HG02798 (cell line): ENCODE measurements at regions not wholly inside any gene's neighbourhood (a gene's known extent, or its start where the extent isn't known, plus 50 kb on each side); places are given as distances from the start of the nearest gene placed in this dataset.
"Not testable (repeated sequence)": the region's sequence is repeated elsewhere in the genome, so short reads cannot be mapped to it uniquely, and the experiment has no call there.

Experiments
- ATAC-seq: cut with Tn5 transposase; IDR thresholded peaks from one replicate; pipeline ENCODE4 v1.9.1; 2021; ENCODE audit warnings: mild to moderate bottlenecking; ENCODE audit not compliant: unreplicated experiment, poor library complexity

DNA sequence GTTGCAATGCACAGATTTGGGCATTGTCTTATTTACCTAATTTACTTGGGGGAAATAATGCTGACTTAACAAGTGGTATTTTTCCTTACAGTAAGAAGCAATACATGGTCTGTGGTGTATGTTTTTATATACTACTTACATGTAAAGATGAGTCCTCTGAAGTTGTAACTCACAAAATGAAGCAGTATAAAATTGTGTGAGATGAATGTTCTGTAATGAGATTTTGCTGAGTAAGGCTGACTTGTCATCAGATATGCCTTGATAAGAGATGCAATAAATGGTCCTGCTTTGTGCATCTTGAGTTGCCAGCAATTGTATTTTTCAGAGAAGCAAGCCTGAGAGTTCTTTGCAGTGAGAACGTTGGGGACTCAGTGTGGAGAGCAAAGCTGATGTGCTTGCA, 92.2 kb upstream of the GNAQ start:
- no peak for ATAC-seq

DNA sequence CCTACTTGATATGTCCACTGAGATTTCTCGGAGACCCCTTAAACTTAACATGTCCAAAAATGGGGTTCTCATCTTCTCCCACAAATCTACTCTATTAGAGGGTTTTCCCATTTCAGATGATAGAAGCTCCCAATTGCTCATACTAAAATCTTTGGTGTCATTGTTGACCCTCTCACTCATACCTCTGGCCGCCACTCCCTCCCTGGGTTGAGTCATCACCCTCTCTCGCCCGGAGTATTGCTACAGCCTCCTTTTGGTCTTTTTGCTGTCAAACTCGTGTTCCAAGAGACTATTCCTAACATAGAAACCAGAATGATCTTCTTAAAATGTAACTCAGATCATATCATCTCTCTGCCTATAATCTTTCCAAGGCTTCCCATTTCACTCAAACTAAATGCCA, 91.0 kb upstream of the GNAQ start:
- no peak for ATAC-seq

DNA sequence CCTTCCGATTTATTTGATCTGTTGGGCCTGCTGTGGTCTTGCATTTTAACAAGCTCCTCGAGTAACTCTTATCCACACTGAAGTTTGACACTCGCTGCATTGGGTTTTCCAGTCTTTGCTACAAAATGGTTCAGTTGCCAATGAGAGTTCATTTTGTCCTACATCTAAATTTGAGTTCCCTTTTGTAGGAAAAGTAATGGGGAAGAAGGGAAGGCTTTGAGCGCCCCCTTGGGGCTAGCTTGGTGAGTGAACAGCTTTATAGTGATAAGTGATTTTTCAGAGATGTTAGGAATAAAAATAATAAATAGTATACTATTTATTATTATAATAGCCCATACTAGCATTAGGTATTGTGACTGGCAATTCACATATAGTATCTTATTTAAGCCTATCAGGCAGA, 89.9 kb upstream of the GNAQ start:
- no peak for ATAC-seq

DNA sequence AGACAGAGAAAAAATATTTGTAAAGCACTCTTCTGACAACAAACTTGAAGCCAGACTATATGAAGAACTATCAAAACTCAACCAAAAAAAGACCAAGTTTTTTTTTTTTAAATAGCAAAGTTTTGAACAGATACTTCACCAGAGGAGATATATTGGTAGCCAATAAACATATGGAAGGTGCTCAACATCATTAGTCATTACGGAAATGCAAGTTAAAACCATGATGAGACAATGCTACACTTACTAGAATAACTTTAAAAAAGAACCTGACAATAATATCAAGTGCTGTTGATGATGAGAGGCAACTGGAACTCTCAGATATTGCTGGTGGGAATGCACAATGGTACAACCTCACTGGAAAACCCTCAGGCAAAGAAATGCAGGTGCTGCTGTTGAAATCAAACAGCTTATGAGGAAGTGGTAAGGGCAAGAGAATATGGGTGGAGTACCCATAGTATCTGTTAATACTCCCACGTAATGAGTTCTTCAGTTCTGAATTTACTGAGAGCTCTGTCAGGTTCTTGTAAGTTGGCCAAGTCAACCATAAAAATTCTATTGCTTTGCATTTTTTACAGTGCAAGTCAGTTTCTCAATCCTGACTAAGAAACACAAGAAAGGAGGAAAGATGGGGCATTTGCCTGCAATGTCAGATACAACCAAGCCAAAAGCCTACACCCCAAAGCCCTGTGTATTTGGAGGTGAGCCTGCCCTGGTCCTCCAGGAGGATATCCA, 87.3 kb upstream of the GNAQ start:
- ATAC-seq = peak; percentile 74

DNA sequence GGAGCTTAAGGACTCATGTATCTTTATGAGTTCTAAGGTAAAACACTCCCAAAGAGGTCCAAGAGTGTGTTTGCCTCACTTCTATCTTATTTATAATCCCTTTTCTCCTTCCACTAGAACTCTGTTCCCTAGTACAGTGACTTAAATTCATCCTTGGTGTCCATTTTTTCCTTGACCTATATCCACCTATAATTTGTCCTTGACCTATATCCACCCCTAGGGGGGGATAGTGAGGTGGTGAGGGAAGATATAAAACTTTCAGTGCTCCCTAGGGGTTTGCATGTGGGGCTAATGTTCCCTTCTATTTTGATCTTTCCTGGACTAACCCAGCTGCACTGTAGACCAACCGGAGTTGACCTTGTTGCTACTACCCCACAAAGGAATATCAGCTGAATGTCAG, 83.5 kb upstream of the GNAQ start:
- ATAC-seq = peak; percentile 44

DNA sequence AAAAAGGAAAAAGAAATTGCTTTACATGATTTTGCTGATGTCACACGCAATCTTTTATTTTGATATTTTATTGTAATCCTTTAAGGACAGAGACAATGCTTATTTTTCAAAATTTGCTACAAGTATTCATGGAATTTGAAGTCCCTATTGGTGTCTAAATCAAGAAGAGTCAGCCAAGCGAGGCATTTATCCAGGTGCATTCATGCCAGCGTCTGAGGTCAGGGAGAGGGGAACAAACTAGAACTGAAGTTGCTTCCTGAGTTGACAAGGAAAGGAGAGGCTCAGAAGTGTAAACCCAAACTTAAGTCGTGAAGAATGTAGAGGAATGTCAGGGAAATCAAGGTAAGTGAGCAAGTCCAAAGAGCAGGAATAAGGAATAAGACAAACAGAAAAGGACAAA, 83.0 kb upstream of the GNAQ start:
- ATAC-seq = no peak

DNA sequence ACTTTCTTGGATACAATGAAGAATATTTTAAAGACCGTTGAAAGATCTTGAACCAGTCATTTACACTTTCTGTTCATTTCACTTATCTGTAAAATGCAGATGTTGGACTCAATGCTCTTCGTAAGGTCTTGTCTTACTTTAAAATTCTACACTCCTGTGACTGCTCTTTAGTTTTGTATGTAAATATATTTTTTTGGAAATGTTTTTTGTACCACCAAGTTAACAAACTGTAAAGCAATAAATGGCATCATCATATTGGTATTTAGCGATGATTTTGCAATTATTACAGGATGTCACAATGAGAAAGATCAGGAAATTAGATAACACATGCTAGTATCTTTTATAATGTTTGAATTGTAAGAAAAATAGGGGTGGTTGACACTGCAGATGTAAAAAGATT, 80.8 kb upstream of the GNAQ start:
- no peak for ATAC-seq

DNA sequence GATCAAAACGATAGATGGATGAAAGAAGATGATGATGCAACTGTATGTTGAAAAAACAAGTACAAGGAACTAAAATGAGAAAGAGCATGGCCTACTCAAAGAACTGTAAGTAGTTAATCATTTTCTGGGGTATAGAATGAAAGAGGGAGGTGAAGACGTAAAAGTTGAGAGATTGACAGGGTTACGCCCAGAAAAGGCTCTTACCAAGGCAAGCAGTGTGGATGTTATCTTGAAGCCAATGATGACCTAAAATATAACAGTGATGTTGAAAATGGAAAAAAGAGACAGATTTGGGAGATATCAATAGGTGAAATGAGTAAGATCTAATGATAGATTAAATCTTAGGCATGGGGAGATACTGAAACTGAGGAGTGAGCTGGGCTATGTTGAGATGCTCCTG, 80.4 kb upstream of the GNAQ start:
- ATAC-seq = no peak

DNA sequence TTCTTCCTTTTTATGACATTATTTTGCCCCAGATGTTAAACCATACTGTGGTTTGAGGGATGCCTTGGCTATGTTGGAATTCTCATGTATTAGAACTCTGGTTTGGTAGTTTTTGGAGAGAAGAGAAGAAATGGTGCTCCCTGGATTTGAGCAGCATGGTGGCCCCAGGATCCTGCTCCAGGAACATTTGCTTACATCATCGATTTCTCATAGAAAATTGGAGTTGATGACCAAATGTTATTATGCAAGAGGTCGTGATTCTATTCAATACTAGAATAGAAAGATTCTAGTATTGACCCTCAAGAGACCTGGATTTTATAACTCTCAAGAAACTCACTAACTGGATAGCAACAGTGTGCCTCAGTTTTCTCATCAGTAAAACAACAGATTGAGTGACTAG, 77.5 kb upstream of the GNAQ start:
- no peak for ATAC-seq

DNA sequence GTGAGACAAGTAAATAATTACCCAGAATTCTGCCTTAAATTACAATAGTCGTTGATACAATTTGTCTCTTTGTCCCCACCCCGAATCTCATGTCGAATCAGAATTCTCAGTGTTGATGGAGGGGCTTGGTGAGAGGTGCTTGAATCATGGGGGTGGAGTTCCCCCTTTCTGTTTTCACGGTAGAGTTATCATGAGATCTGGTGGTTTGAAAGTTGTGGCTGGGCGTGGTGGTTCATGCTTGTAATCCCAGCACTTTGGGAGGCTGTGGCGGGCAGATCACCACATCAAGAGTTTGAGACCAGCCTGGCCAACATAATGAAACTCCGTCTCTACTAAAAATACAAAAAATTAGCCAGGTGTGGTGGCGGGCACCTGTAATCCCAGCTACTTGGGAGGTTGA, 75.0 kb upstream of the GNAQ start:
- not testable (repeated sequence) for ATAC-seq

DNA sequence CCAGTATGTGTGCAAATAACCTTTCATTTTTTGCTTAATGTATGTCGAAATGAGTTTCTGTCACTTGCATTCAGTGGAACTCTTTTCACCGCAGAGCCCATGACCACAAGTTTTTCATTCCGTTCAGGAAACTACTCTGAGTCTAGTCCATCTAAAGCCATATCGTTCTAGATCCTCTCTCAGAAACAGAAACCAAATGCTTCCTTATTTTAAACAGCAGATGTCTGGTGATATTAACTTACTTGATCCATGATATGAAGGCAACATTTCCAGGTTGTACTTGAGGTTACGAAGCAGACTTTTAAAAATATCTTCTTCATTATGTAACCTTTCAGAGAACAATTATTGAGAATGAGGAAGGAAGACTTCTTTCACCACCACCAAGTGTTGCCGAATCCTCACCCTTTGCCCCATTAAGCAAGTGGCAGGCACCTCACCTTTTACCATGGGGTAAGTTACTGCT, 72.4 kb upstream of the GNAQ start:
- ATAC-seq = peak; percentile 64

DNA sequence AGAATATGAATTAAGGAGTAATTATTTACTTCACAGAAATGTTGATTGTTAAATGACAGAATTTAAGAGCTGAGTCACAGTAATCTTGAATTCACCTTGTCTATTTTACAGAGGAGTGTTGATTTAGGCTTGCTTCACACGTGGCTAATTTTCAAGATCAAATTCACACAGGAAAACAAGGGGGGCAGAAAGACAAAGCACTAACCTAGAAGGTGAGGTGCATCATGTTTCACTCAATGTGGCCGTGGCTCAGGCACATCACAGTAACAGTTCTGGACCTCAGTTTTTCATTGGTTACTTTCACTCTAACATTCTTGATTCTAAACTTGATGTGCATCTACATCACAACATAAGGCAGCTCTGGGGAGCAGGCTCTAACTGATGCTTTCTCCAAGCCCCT, 69.6 kb upstream of the GNAQ start:
- no peak for ATAC-seq

DNA sequence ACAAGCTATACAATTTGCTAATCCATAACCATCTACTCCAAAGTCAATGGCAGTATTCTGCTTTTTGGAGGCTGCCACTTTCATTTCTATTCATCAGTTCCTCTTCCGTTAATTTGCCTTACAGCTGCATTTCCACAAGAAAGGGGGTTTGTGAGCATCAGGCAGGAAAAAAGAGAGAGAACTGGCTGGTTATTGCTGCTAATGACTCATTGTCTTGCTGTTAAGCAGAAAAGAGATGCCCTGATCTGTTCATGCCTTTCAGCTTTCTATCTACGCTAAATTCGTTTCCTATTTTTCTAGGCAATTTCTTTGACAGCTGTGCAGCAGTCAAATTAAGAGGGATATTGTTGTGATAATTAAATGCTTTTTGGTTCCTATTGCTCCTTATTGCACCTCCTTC, 65.9 kb upstream of the GNAQ start:
- ATAC-seq = no peak

DNA sequence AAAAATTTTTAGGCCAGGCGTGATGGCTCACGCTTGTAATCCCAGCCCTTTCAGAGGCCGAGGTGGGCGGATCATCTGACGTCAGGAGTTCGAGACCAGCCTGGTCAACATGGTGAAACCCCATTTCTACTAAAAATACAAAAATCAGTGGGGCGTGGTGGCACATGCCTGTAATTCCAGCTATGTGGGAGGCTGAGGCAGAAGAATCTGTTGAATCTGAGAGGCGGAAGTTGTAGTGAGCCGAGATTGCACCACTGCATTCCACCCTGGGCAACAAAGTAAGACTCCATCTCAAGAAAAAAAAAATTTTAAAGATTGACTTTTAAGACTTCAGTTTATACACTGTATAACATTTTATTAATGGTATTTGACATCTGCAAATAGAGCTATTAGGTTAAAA, 60.1 kb upstream of the GNAQ start:
- ATAC-seq = no peak

DNA sequence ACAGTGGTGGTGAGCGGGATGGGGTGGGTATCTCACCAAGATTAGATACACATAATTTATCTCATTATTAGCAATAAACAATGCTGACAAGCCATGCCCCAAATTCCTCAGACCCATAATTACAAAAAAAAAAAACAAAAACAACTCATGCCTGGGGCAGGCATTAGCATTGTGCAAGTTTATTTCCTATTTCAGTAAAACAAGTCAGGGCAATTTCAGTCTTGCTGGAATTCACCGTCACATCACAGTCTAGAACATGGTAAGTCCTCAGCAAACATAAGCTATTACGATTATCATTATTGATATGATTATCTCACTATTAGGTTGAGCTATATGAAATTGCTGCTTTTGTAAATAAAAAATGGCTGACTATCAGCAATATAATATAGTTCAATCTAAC, 57.5 kb upstream of the GNAQ start:
- ATAC-seq = no peak

DNA sequence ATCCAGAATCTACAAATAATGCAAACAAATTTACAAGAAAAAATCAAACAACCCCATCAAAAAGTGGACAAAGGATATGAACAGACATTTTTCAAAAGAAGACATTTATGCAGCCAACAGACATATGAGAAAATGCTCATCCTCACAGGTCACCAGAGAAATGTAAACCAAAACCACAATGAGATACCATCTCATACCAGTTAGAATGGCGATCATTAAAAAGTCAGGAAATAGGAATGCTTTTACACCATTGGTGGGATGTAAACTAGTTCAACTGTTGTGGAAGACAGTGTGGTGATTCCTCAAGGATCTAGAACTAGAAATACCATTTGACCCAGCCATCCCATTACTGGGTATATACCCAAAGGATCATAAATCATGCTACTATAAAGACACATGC, 56.6 kb upstream of the GNAQ start:
- not testable (repeated sequence) for ATAC-seq
